GM10266 (cell line): ENCODE measurements at regions not wholly inside any gene's neighbourhood (a gene's known extent, or its start where the extent isn't known, plus 50 kb on each side); places are given as distances from the start of the nearest gene placed in this dataset.

ENCODE experiments used
- DNase-seq: peaks from one replicate; pipeline ENCODE4 v3.0.0; 2012; ENCODE audit errors: extremely low spot score
- TF ChIP-seq, protein P1 (sequence below): IDR thresholded peaks from 2 replicates; pipeline ENCODE4 v1.5.1; 2012; ENCODE audit warnings: mild to moderate bottlenecking, low read depth; ENCODE audit not compliant: control insufficient read depth, insufficient read depth; ENCODE audit errors: missing control alignments

DNA sequence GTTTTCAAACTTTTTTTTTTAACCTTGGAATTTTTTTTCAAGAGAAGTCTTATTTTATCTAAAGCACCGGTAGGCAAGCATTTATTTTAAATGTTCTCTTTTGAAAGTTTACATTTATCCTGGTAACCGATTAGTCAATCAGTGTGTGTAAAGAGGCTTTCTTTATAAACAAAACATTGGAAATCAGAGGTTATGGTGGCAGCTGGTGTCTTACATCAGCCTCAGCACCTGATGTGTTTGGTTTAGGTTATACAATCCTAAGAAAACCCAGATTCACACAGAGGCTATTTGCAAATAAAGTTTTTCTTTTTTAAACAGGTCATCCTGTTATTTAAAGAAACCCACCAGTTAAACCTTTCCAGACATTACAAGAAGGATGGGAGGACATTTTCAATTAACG is 173.3 kb upstream of the GDNF start:
- no peak for DNase-seq
- TF ChIP-seq, protein P1, sequence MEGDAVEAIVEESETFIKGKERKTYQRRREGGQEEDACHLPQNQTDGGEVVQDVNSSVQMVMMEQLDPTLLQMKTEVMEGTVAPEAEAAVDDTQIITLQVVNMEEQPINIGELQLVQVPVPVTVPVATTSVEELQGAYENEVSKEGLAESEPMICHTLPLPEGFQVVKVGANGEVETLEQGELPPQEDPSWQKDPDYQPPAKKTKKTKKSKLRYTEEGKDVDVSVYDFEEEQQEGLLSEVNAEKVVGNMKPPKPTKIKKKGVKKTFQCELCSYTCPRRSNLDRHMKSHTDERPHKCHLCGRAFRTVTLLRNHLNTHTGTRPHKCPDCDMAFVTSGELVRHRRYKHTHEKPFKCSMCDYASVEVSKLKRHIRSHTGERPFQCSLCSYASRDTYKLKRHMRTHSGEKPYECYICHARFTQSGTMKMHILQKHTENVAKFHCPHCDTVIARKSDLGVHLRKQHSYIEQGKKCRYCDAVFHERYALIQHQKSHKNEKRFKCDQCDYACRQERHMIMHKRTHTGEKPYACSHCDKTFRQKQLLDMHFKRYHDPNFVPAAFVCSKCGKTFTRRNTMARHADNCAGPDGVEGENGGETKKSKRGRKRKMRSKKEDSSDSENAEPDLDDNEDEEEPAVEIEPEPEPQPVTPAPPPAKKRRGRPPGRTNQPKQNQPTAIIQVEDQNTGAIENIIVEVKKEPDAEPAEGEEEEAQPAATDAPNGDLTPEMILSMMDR = no peak

DNA sequence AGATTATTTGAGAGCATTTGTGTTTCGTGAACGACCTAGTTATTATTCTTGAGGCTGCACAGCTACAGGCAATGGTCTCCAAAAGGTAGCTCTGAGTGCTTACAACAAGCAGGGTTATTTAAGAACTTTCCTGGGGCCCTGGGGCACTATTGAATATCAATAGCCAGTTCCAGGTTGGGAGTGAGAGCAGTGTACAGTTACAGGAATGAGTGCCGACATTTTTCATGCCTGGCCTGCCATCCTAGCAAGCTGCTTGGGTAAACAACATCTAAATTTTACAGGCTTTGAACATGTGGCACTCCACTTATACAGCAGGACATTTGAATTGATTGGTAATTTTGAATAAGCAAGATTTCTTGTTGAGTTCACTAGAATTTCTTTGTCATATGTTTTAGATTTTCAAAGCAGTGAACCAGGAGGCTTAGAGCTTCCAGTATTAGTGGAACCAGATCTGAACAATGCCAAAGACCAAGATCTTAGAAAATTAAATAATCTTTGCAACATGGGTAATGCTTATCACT is 171.9 kb upstream of the GDNF start:
- TF ChIP-seq, protein P1 = no peak
- DNase-seq = no peak

DNA sequence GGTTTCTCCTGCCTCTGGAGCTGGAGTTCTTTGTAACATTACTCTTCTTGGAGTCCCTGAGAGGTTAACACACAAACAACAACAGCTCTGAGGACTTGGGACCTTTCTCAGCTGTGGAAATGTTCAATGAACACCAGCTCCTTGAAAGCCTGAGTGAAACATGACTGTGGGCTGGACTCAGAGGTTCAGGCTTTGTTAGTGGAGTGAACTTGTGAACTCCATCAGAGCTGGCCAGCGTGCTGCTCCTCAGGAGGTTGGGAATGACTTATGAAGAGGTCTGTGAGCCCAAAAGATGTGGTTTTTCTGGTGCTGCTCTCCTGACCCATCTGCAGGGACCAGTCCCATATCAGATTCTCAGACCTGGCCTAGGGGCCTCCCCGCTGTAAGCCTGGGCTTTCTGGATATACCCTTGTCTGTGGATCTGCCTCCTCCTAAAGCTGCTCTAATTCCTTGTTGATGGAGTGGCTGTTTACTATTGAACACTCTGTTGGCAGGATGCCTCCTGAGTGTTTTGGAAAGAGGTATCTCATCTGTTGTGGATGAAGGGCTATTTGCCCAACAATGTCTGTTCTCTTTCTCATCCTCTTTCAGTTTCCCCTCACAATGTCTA is 170.0 kb upstream of the GDNF start:
- no peak for DNase-seq
- TF ChIP-seq, protein P1 = no peak

DNA sequence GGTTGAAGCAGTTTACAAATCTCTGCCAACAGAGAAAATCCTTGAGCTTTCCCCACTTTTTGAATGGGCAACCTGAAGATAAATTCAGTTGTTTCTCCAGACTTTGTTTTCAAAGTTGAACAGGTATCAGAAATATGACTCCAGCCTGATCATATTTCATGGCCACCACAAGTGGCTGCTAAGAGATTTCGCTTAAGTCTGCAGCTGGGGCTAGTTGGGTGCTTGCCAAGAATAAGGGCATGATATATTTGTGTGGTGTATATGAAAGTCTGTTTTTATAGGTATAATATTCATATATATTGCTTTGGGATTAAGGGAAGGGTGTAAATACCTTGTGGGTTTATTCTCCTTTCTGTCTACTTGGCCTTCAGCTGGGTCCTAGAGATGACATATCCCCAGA is 168.4 kb upstream of the GDNF start:
- TF ChIP-seq, protein P1 = no peak
- DNase-seq = no peak

DNA sequence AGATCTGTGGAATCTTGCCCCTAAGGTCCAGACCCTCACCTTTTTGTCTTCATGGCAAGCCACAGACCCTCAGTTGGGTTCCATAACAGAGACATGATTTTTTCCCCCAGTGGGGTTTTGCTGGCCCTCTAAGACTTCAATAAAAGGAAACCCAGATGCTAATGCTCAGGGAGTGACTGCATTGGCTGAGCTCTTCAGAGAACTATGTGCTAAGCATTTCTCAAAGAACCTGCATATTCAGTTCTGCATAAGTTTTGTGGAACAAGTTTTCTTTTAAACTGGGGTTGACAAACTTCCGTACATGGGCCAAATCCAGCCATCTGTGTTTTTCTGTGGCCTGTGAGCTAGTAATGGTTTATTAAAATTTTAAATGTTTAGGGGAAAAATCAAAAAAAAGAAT is 159.8 kb upstream of the GDNF start:
- DNase-seq = no peak
- TF ChIP-seq, protein P1 = no peak

DNA sequence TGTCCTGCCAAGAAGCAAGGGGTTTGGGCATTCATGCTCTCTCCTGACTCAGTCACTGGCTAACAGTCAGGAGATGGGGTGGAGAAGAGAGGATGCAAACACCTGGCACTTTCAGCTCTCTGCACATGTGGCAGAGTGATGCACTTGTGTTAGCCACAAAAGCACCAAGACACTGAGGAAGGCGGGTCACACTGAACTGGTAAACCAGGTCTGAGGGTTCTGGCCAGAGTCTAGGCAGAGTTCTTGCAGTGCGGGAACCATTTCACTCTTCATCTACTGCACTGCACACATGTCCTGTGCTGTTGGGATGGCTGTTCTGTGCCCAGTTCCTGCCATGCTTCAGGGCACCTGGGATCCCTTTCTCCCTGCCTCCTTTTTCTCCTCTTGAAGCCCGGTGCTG is 157.1 kb upstream of the GDNF start:
- DNase-seq = no peak
- TF ChIP-seq, protein P1 = no peak

DNA sequence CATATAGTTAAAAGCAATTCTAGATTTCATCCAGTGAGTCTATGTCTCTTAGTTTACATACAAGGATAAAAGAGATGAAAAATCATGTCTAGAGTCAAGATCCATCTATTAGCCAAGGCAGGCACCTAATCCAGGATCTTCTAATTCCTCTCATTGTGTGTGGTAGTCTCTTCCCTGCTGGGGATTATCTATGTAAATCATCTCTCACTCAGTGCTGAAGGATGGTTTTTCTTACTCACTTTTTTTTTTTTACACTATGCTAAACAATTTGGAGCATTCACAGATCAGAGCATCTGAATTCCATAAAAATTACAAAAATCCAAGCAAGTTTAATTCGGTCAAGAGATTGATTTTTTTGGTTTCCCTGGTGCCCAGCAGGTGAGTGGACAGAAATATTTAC is 154.9 kb upstream of the GDNF start:
- DNase-seq = no peak
- TF ChIP-seq, protein P1 = no peak
